SKM-1 treated with dmso at 0.1 percent for 144 hours (cell line): ENCODE measurements at regions not wholly inside any gene's neighbourhood (a gene's known extent, or its start where the extent isn't known, plus 50 kb on each side); places are given as distances from the start of the nearest gene placed in this dataset.

Experiments used
- DNase-seq: peaks from one replicate; lab custom pipeline; 2025; ENCODE audit not compliant: unreplicated experiment; lab: John Stamatoyannopoulos, UW

- DNase-seq, result no peak
These were observed 164.2 kb upstream of the POU3F2 start for GRCh38 chr6:98670045-98670746.

- no peak for DNase-seq
These were observed 161.5 kb upstream of the POU3F2 start for GRCh38 chr6:98672681-98673475.

GRCh38 chr6:98678481-98678880, 155.9 kb upstream of the POU3F2 start:
- DNase-seq, result no peak

GRCh38 chr6:98686008-98686601, 148.3 kb upstream of the POU3F2 start:
- no peak for DNase-seq

GRCh38 chr6:98687752-98688151, 146.6 kb upstream of the POU3F2 start:
- DNase-seq, result no peak

- no peak for DNase-seq
These were observed 139.1 kb upstream of the POU3F2 start for GRCh38 chr6:98695091-98695801.

- DNase-seq, result no peak
These were observed 123.0 kb upstream of the POU3F2 start for GRCh38 chr6:98711380-98711779.

- no peak for DNase-seq
These were observed 118.0 kb upstream of the POU3F2 start for GRCh38 chr6:98716341-98716740.

GRCh38 chr6:98717322-98717877, 117.0 kb upstream of the POU3F2 start:
- DNase-seq, result no peak

GRCh38 chr6:98717988-98718387, 116.4 kb upstream of the POU3F2 start:
- no peak for DNase-seq

GRCh38 chr6:98724537-98724936, 109.8 kb upstream of the POU3F2 start:
- DNase-seq, result no peak

- no peak for DNase-seq
These were observed 87.1 kb upstream of the POU3F2 start for GRCh38 chr6:98747273-98747672.

GRCh38 chr6:98747960-98748359, 86.4 kb upstream of the POU3F2 start:
- DNase-seq, result no peak

- DNase-seq, result no peak
These were observed 74.9 kb upstream of the POU3F2 start for GRCh38 chr6:98759459-98759858.

- no peak for DNase-seq
These were observed 69.9 kb upstream of the POU3F2 start for GRCh38 chr6:98764373-98764911.

- no peak for DNase-seq
These were observed 64.8 kb upstream of the POU3F2 start for GRCh38 chr6:98769546-98769945.

- DNase-seq, result no peak
These were observed 59.2 kb upstream of the POU3F2 start for GRCh38 chr6:98775205-98775604.

GRCh38 chr6:98777762-98778161, 56.6 kb upstream of the POU3F2 start:
- no peak for DNase-seq

GRCh38 chr6:98779618-98780017, 54.8 kb upstream of the POU3F2 start:
- no peak for DNase-seq

- no peak for DNase-seq
These were observed 51.6 kb upstream of the POU3F2 start for GRCh38 chr6:98782772-98783171.

- DNase-seq, result no peak
These were observed 50.8 kb upstream of the POU3F2 start for GRCh38 chr6:98783578-98783977.
